ENCODE measurements at regions not wholly inside any gene's neighbourhood (a gene's known extent, or its start where the extent isn't known, plus 50 kb on each side); places are given as distances from the start of the nearest gene placed in this dataset.

DNA sequence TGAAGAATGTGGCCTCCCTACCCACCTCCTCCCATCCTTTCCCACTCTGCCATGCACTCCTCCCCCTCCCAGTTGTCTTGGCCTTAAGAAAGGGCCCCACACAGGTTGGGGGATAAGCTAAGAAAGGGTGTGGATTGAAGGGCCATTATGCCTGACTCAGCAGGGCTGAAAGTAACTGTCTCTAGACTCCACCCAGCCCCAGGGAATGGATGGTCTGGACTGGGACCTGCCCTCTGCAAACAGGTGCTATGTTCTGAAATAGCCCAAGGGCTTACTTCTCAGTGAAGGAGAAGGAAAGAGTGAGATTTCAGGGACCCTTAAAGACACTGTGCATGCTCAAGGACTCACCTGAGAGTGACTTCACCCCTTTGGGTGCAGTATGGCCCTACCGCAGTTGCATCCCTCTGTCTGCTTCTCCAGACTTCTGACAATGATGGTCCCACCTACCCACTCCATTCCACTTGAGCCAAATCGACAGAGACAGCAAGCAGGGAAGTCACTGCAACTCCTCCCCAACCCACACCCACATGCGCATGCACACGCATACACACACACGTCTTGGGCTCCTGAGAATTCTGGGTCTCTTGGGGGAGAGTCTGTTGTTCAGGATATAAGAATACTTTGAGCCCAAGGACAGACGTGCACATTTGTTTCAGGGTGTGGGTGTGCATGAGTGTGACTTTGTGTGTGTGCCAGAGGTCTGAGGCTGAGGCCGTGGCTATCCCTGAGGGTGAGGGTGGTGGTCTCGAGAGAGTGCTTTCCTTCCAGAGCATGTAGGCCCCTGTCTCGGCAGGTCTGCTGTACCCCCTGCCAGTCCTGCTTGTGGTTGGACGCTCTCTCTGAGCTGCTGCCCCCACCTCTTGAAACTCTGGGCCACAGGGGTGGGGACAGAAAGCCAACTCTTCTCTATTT, 231.9 kb downstream of the PTPRU start:
- Histone ChIP-seq H3K27me3 (ENCODE audit: insufficient read depth, low read length, poor library complexity, severe bottlenecking) (no peaks in the 10 kb centered on the region), H3K9me2 (replicated peaks; ENCODE audit: low read depth, low read length) (no peaks in the 10 kb centered on the region), H4K20me1 (ENCODE audit: insufficient read depth, low read length, poor library complexity, severe bottlenecking) (no peaks in the 10 kb centered on the region), H3K79me2 (ENCODE audit: insufficient read depth, low read length) (no peaks in the 10 kb centered on the region), H3K4me3 (ENCODE audit: low read length, poor library complexity, severe bottlenecking) (no peak overlapping the region), H3K9me3 (ENCODE audit: insufficient read depth, low read depth, low read length) (peaks cover 3% of the 10 kb centered on the region; the same call in 1 of the 2 replicates), H2AFZ (ENCODE audit: low read length) (no peak overlapping the region), H3K36me3 (ENCODE audit: insufficient read depth, low read length) (no peaks in the 10 kb centered on the region), H3F3A (ENCODE audit: low read depth) (no peaks in the 10 kb centered on the region), H3K4me2 (ENCODE audit: low read depth, low read length, poor library complexity, severe bottlenecking) (no peak overlapping the region), H3K9ac (ENCODE audit: low read depth, low read length, poor library complexity, severe bottlenecking) (no peak overlapping the region), H3K4me1 (ENCODE audit: insufficient read depth, low read length, poor library complexity, severe bottlenecking) (no peaks in the 10 kb centered on the region)
- TF ChIP-seq EZH2phosphoT487 (IDR thresholded peaks at IDR 0.05; ENCODE audit: borderline replicate concordance) (no peak), CTCF (conservative IDR thresholded peaks at IDR 0.05; ENCODE audit: low read length) (no peak)

GRCh38 chr1:29466258-29466657, 229.9 kb downstream of the PTPRU start:
- no peaks in the 10 kb centered on the region for H3K4me1 ChIP-seq (ENCODE audit: insufficient read depth, low read length, poor library complexity, severe bottlenecking)
- TF ChIP-seq EZH2phosphoT487 (IDR thresholded peaks at IDR 0.05; ENCODE audit: borderline replicate concordance) (no peak), CTCF (conservative IDR thresholded peaks at IDR 0.05; ENCODE audit: low read length) (no peak)
- H3K9me2 ChIP-seq (replicated peaks; ENCODE audit: low read depth, low read length): no peaks in the 10 kb centered on the region
- H3K36me3 ChIP-seq (ENCODE audit: insufficient read depth, low read length): no peaks in the 10 kb centered on the region
- no peaks in the 10 kb centered on the region for H3K79me2 ChIP-seq (ENCODE audit: insufficient read depth, low read length)
- H3K27me3 ChIP-seq (ENCODE audit: insufficient read depth, low read length, poor library complexity, severe bottlenecking): no peaks in the 10 kb centered on the region
- no peaks in the 10 kb centered on the region for H4K20me1 ChIP-seq (ENCODE audit: insufficient read depth, low read length, poor library complexity, severe bottlenecking)
- H2AFZ ChIP-seq (ENCODE audit: low read length): no peak overlapping the region
- no peak overlapping the region for H3K4me3 ChIP-seq (ENCODE audit: low read length, poor library complexity, severe bottlenecking)
- H3F3A ChIP-seq (ENCODE audit: low read depth): no peaks in the 10 kb centered on the region
- H3K4me2 ChIP-seq (ENCODE audit: low read depth, low read length, poor library complexity, severe bottlenecking): no peak overlapping the region
- H3K9ac ChIP-seq (ENCODE audit: low read depth, low read length, poor library complexity, severe bottlenecking): no peak overlapping the region
- H3K9me3 ChIP-seq (ENCODE audit: insufficient read depth, low read depth, low read length): peaks cover 3% of the 10 kb centered on the region; the same call in 1 of the 2 replicates

- H3F3A ChIP-seq (ENCODE audit: low read depth): no peaks in the 10 kb centered on the region
- no peaks in the 10 kb centered on the region for H3K9me2 ChIP-seq (replicated peaks; ENCODE audit: low read depth, low read length)
- no peaks in the 10 kb centered on the region for H4K20me1 ChIP-seq (ENCODE audit: insufficient read depth, low read length, poor library complexity, severe bottlenecking)
- H3K4me1 ChIP-seq (ENCODE audit: insufficient read depth, low read length, poor library complexity, severe bottlenecking): no peaks in the 10 kb centered on the region
- no peaks in the 10 kb centered on the region for H3K36me3 ChIP-seq (ENCODE audit: insufficient read depth, low read length)
- no peak overlapping the region for H2AFZ ChIP-seq (ENCODE audit: low read length)
- H3K9me3 ChIP-seq (ENCODE audit: insufficient read depth, low read depth, low read length): peaks cover 3% of the 10 kb centered on the region; the same call in 1 of the 2 replicates
- H3K27me3 ChIP-seq (ENCODE audit: insufficient read depth, low read length, poor library complexity, severe bottlenecking): no peaks in the 10 kb centered on the region
- no peak for TF ChIP-seq CTCF (conservative IDR thresholded peaks at IDR 0.05; ENCODE audit: low read length)
- H3K4me2 ChIP-seq (ENCODE audit: low read depth, low read length, poor library complexity, severe bottlenecking): no peak overlapping the region
- no peaks in the 10 kb centered on the region for H3K79me2 ChIP-seq (ENCODE audit: insufficient read depth, low read length)
- no peak overlapping the region for H3K4me3 ChIP-seq (ENCODE audit: low read length, poor library complexity, severe bottlenecking)
- no peak overlapping the region for H3K9ac ChIP-seq (ENCODE audit: low read depth, low read length, poor library complexity, severe bottlenecking)
These were observed 229.4 kb downstream of the PTPRU start for GRCh38 chr1:29465755-29466154.
